ENCODE measurements at regions not wholly inside any gene's neighbourhood (a gene's known extent, or its start where the extent isn't known, plus 50 kb on each side); places are given as distances from the start of the nearest gene placed in this dataset.

DNA sequence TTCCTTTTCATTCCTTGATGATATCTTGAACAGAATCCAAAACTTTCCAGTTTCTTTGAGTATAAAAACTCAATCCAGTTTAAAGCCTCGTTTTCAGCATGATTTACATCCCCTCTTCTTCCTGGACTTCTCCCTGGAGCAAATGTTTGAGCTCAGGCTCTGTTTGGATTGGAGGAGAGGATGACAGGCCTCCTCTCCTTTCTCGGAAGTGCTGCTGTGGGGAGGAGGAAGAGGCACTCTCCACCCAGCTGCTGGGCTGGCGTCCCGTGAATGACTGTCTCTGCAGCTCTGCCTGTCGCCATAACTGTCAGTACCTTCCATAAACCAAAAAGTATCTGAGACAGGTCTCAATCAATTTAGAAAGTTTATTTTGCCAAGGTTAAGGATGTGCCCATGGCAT is 238.2 kb upstream of the AGAP1 start:
- TF ChIP-seq TAF1 (IDR thresholded peaks at IDR 0.05; ENCODE audit: borderline replicate concordance, low read depth, low read length) (no peak), POLR2A (IDR thresholded peaks at IDR 0.05; ENCODE audit: low read depth, low read length) (no peak)
